ENCODE measurements at regions not wholly inside any gene's neighbourhood (a gene's known extent, or its start where the extent isn't known, plus 50 kb on each side); places are given as distances from the start of the nearest gene placed in this dataset.
"Not testable (repeated sequence)": the region's sequence is repeated elsewhere in the genome, so short reads cannot be mapped to it uniquely, and the experiment has no call there.

DNA sequence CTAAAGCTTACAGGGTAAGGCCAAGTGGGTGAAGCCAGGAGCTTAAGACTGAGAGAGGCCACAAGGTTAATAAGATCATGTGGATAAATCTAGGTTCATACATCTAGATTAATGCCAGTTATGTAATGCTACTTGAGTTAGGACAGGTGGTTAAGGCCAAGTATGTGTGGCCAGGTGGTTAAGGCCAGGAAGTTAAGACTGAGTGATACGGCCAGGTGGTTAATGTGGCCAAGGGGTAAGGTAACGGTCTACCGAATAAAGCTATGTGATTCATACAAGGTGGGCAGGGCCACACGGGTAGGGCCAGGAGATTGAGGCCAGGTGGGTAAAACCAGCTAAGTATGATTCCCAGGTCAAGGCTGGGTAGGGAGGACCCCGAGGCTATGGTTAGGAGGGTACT, 223.0 kb downstream of the TACR3 start:
- no peak for TF ChIP-seq EZH2phosphoT487 (IDR thresholded peaks at IDR 0.05; ENCODE audit: low read depth, severe bottlenecking, unreplicated experiment)
- TF ChIP-seq, protein P1, sequence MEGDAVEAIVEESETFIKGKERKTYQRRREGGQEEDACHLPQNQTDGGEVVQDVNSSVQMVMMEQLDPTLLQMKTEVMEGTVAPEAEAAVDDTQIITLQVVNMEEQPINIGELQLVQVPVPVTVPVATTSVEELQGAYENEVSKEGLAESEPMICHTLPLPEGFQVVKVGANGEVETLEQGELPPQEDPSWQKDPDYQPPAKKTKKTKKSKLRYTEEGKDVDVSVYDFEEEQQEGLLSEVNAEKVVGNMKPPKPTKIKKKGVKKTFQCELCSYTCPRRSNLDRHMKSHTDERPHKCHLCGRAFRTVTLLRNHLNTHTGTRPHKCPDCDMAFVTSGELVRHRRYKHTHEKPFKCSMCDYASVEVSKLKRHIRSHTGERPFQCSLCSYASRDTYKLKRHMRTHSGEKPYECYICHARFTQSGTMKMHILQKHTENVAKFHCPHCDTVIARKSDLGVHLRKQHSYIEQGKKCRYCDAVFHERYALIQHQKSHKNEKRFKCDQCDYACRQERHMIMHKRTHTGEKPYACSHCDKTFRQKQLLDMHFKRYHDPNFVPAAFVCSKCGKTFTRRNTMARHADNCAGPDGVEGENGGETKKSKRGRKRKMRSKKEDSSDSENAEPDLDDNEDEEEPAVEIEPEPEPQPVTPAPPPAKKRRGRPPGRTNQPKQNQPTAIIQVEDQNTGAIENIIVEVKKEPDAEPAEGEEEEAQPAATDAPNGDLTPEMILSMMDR (IDR thresholded peaks at IDR 0.05; ENCODE audit: poor library complexity): no peak
- Histone ChIP-seq H3K4me2 (no peak overlapping the region), H3K36me3 (replicated peaks; ENCODE audit: insufficient read depth, low read depth) (no peaks in the 10 kb centered on the region), H3K27me3 (no peaks in the 10 kb centered on the region), H2AFZ (no peak overlapping the region), H3K27ac (no peak overlapping the region), H3K4me3 (no peak overlapping the region), H3K9me3 (ENCODE audit: low read depth) (no peaks in the 10 kb centered on the region), H3K4me1 (ENCODE audit: insufficient read depth) (peaks cover 5% of the 10 kb centered on the region), H3K79me2 (no peaks in the 10 kb centered on the region), H4K20me1 (ENCODE audit: insufficient read depth, poor library complexity, severe bottlenecking) (no peaks in the 10 kb centered on the region), H3K9me2 (replicated peaks; ENCODE audit: insufficient read depth) (no peaks in the 10 kb centered on the region)
- DNase-seq (ENCODE audit: low spot score): no peak
- WGBS (ENCODE audit: low lambda C conversion rate, missing lambda C conversion rate): 96% methylated on average over 5 of the region's 5 CpGs

DNA sequence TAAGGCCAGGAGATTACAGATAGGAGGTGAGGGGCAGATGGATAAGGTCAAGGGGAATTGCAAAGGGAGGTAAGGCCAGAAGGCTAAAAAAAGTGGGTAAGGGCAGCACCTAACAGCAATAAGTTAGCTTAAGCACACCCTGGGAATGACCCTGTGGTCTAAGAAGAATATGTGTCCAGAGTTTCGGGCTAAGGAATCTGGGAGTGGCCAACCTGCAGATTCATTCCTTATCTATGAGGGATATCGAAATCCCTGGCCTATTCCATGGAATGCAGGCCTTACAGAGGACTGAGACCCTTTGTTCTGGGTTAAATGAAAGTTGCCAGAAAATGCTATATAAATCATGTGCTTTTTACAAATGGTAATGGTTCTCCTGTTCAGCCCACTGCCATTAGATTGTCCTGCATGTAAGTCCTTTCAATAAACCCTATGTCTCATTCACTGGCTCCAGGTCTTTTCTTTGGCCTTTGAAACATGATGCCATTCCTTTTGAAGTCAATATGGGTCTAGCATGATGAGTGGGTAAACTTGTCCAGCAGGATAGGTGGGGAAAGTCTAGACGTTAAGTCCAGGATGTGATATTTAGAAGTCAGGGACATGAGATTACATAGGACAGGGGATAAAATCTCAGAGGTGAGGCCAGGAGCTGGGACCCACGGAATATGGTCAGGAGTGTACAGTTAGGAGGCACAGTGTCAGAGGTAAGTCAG, 226.2 kb downstream of the TACR3 start:
- no peaks in the 10 kb centered on the region for H3K27me3 ChIP-seq
- H3K79me2 ChIP-seq: no peaks in the 10 kb centered on the region
- H3K36me3 ChIP-seq (replicated peaks; ENCODE audit: insufficient read depth, low read depth): no peaks in the 10 kb centered on the region
- peaks cover 5% of the 10 kb centered on the region for H3K4me1 ChIP-seq (ENCODE audit: insufficient read depth)
- no peak for DNase-seq (ENCODE audit: low spot score)
- TF ChIP-seq EZH2 (IDR thresholded peaks at IDR 0.05; ENCODE audit: borderline replicate concordance) (no peak), EZH2phosphoT487 (IDR thresholded peaks at IDR 0.05; ENCODE audit: low read depth, severe bottlenecking, unreplicated experiment) (no peak)
- TF ChIP-seq, protein P1 (IDR thresholded peaks at IDR 0.05; ENCODE audit: poor library complexity): no peak
- WGBS (ENCODE audit: low lambda C conversion rate, missing lambda C conversion rate): 72% methylated on average over 4 of the region's 4 CpGs
- H3K9me3 ChIP-seq (ENCODE audit: low read depth): no peaks in the 10 kb centered on the region
- H4K20me1 ChIP-seq (ENCODE audit: insufficient read depth, poor library complexity, severe bottlenecking): no peaks in the 10 kb centered on the region
- H3K9me2 ChIP-seq (replicated peaks; ENCODE audit: insufficient read depth): no peaks in the 10 kb centered on the region
- no peak overlapping the region for H3K27ac ChIP-seq
- H3K4me3 ChIP-seq: no peak overlapping the region
- no peak overlapping the region for H3K4me2 ChIP-seq
- H2AFZ ChIP-seq: no peak overlapping the region

DNA sequence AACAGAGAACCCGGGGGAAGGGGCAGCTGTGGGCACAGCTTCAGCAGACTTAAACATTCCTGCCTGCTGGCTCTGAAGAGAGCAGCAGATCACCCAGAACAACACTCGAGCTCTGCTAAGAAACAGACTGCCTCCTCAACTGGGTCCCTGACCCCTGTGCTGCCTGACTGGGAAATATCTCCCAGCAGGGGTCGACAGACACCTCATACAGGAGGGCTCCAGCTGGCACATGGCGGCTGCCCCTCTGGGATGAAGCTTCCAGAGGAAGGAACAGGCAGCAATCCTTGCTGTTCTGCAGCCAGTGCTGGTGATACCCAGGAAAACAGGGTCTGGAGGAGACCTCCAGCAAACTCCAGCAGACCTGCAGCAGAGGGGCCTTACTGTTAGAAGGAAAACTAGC, 234.5 kb downstream of the TACR3 start:
- H3K4me2 ChIP-seq; H3K9me3 ChIP-seq (ENCODE audit: low read depth); H3K9me2 ChIP-seq (replicated peaks; ENCODE audit: insufficient read depth); H3K36me3 ChIP-seq (replicated peaks; ENCODE audit: insufficient read depth, low read depth); H3K4me1 ChIP-seq (ENCODE audit: insufficient read depth); H3K27me3 ChIP-seq; H3K4me3 ChIP-seq; H3K79me2 ChIP-seq; H2AFZ ChIP-seq; H3K27ac ChIP-seq; H4K20me1 ChIP-seq (ENCODE audit: insufficient read depth, poor library complexity, severe bottlenecking); DNase-seq (ENCODE audit: low spot score): not testable (repeated sequence)
- WGBS (ENCODE audit: low lambda C conversion rate, missing lambda C conversion rate): 97% methylated on average over 4 of the region's 4 CpGs

DNA sequence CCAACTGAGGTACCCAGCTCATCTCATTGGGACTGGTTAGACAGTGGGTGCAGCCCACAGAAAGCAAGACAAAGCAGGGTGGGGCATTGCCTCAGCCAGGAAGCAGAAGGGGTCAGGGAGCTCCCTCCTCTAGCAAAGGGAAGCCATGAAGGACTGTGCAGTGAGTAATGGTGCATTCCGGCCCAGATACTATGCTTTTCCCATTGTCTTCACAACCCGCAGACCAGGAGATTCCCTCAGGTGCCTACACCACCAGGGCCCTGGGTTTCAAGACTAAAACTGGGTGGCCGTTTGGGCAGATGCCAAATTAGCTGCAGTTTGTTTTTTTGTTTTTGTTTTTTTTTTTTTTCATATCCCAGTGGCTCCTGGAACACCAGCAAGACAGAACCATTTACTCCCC, 235.3 kb downstream of the TACR3 start:
- H3K79me2 ChIP-seq: no peaks in the 10 kb centered on the region
- no peak overlapping the region for H2AFZ ChIP-seq
- no peaks in the 10 kb centered on the region for H3K9me2 ChIP-seq (replicated peaks; ENCODE audit: insufficient read depth)

More for the DNA sequence above, 235.3 kb downstream of the TACR3 start:
- Histone ChIP-seq H3K4me3 (no peak overlapping the region), H3K4me1 (ENCODE audit: insufficient read depth) (no peaks in the 10 kb centered on the region), H3K27ac (no peak overlapping the region), H3K27me3 (no peaks in the 10 kb centered on the region), H3K9me3 (ENCODE audit: low read depth) (no peaks in the 10 kb centered on the region), H3K36me3 (replicated peaks; ENCODE audit: insufficient read depth, low read depth) (no peaks in the 10 kb centered on the region), H4K20me1 (ENCODE audit: insufficient read depth, poor library complexity, severe bottlenecking) (no peaks in the 10 kb centered on the region), H3K4me2 (no peak overlapping the region)
- TF ChIP-seq, protein P1 (IDR thresholded peaks at IDR 0.05; ENCODE audit: poor library complexity): no peak
- no peak for TF ChIP-seq EZH2 (IDR thresholded peaks at IDR 0.05; ENCODE audit: borderline replicate concordance)
- WGBS (ENCODE audit: low lambda C conversion rate, missing lambda C conversion rate): 88% methylated on average over 3 of the region's 3 CpGs
- no peak for DNase-seq (ENCODE audit: low spot score)
